HG02571 (cell line): ENCODE measurements at regions not wholly inside any gene's neighbourhood (a gene's known extent, or its start where the extent isn't known, plus 50 kb on each side); places are given as distances from the start of the nearest gene placed in this dataset.
"Not testable (repeated sequence)": the region's sequence is repeated elsewhere in the genome, so short reads cannot be mapped to it uniquely, and the experiment has no call there.

ENCODE experiments used
- ATAC-seq: cut with Tn5 transposase; IDR thresholded peaks from one replicate; pipeline ENCODE4 v1.9.1; 2021; ENCODE audit warnings: mild to moderate bottlenecking, moderate library complexity; ENCODE audit not compliant: unreplicated experiment

GRCh38 chr18:961644-962355, 57.1 kb downstream of the ADCYAP1 start:
- no peak for ATAC-seq

- ATAC-seq, result no peak
Observed at GRCh38 chr18:963276-963675, 58.6 kb downstream of the ADCYAP1 start.

- no peak for ATAC-seq
Observed at GRCh38 chr18:965921-966758, 61.5 kb downstream of the ADCYAP1 start.

- ATAC-seq, result no peak
Observed at GRCh38 chr18:966759-967576, 62.3 kb downstream of the ADCYAP1 start.

- ATAC-seq, result not testable (repeated sequence)
Observed at GRCh38 chr18:968910-969309, 64.2 kb downstream of the ADCYAP1 start.

GRCh38 chr18:969311-969710, 64.6 kb downstream of the ADCYAP1 start:
- not testable (repeated sequence) for ATAC-seq

GRCh38 chr18:974606-975005, 69.9 kb downstream of the ADCYAP1 start:
- ATAC-seq, result not testable (repeated sequence)

GRCh38 chr18:976393-977128, 71.9 kb downstream of the ADCYAP1 start:
- not testable (repeated sequence) for ATAC-seq

- ATAC-seq, result not testable (repeated sequence)
Observed at GRCh38 chr18:977327-977726, 72.7 kb downstream of the ADCYAP1 start.

- not testable (repeated sequence) for ATAC-seq
Observed at GRCh38 chr18:977732-978131, 73.1 kb downstream of the ADCYAP1 start.

- no peak for ATAC-seq
Observed at GRCh38 chr18:980586-980985, 75.9 kb downstream of the ADCYAP1 start.

- no peak for ATAC-seq
Observed at GRCh38 chr18:984004-984403, 79.3 kb downstream of the ADCYAP1 start.

- ATAC-seq, result no peak
Observed at GRCh38 chr18:985212-985661, 80.6 kb downstream of the ADCYAP1 start.

- no peak for ATAC-seq
Observed at GRCh38 chr18:986051-986450, 81.4 kb downstream of the ADCYAP1 start.

GRCh38 chr18:986552-986951, 81.9 kb downstream of the ADCYAP1 start:
- no peak for ATAC-seq

GRCh38 chr18:987325-988186, 82.9 kb downstream of the ADCYAP1 start:
- ATAC-seq, result no peak

GRCh38 chr18:989425-989824, 84.8 kb downstream of the ADCYAP1 start:
- ATAC-seq, result no peak

GRCh38 chr18:990197-990596, 85.5 kb downstream of the ADCYAP1 start:
- ATAC-seq, result no peak

GRCh38 chr18:991441-991840, 86.8 kb downstream of the ADCYAP1 start:
- no peak for ATAC-seq

- ATAC-seq, result no peak
Observed at GRCh38 chr18:993560-993959, 88.9 kb downstream of the ADCYAP1 start.
